ENCODE measurements at regions not wholly inside any gene's neighbourhood (a gene's known extent, or its start where the extent isn't known, plus 50 kb on each side); places are given as distances from the start of the nearest gene placed in this dataset.
"Not testable (repeated sequence)": the region's sequence is repeated elsewhere in the genome, so short reads cannot be mapped to it uniquely, and the experiment has no call there.

GRCh38 chr20:48375804-48376203 lies 452.0 kb downstream of the PREX1 start:
- H3F3A ChIP-seq (ENCODE audit: low read depth) = peaks cover 20% of the 10 kb centered on the region
- Mint-ChIP-seq H3K9me3 (peaks cover 3% of the 10 kb centered on the region), H3K27me3 (ENCODE audit: insufficient read depth, low read depth) (peaks cover 22% of the 10 kb centered on the region), H3K4me1 (peaks cover 68% of the 10 kb centered on the region), H3K4me3 (peak overlapping the region; percentile 60), H3K36me3 (peaks cover 4% of the 10 kb centered on the region), H3K27ac (peak overlapping the region; percentile 43)
- H3K36me3 ChIP-seq = no peaks in the 10 kb centered on the region
- H3K9me3 ChIP-seq (ENCODE audit: low read depth) = no peaks in the 10 kb centered on the region
- H3K4me3 ChIP-seq = no peak overlapping the region
- no peak overlapping the region for H2AFZ ChIP-seq (replicated peaks)
- DNase-seq (ENCODE audit: low spot score) = peak; percentile 15
- peak overlapping the region; percentile 31 for H3K4me2 ChIP-seq
- H4K20me1 ChIP-seq (ENCODE audit: low read depth) = peaks cover 11% of the 10 kb centered on the region
- no peak overlapping the region for H3K9ac ChIP-seq
- no peak overlapping the region for H3K27ac ChIP-seq
- H3K79me2 ChIP-seq (ENCODE audit: low read depth) = no peaks in the 10 kb centered on the region
- TF ChIP-seq EZH2 (IDR thresholded peaks at IDR 0.05) (no peak), EZH2phosphoT487 (IDR thresholded peaks at IDR 0.05) (no peak)
- TF ChIP-seq, protein P1, sequence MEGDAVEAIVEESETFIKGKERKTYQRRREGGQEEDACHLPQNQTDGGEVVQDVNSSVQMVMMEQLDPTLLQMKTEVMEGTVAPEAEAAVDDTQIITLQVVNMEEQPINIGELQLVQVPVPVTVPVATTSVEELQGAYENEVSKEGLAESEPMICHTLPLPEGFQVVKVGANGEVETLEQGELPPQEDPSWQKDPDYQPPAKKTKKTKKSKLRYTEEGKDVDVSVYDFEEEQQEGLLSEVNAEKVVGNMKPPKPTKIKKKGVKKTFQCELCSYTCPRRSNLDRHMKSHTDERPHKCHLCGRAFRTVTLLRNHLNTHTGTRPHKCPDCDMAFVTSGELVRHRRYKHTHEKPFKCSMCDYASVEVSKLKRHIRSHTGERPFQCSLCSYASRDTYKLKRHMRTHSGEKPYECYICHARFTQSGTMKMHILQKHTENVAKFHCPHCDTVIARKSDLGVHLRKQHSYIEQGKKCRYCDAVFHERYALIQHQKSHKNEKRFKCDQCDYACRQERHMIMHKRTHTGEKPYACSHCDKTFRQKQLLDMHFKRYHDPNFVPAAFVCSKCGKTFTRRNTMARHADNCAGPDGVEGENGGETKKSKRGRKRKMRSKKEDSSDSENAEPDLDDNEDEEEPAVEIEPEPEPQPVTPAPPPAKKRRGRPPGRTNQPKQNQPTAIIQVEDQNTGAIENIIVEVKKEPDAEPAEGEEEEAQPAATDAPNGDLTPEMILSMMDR (IDR thresholded peaks at IDR 0.05) = no peak
- peaks cover 44% of the 10 kb centered on the region for H3K4me1 ChIP-seq
- no peaks in the 10 kb centered on the region for H3K27me3 ChIP-seq

- H3K9me3 Mint-ChIP-seq = peaks cover 3% of the 10 kb centered on the region
- H3K4me3 Mint-ChIP-seq = peak overlapping the region; percentile 60
- no peak for TF ChIP-seq EZH2phosphoT487 (IDR thresholded peaks at IDR 0.05)
- TF ChIP-seq, protein P1 (IDR thresholded peaks at IDR 0.05) = no peak
- TF ChIP-seq EZH2 (IDR thresholded peaks at IDR 0.05) = no peak
Observed at GRCh38 chr20:48374991-48375595, 452.7 kb downstream of the PREX1 start.

DNA sequence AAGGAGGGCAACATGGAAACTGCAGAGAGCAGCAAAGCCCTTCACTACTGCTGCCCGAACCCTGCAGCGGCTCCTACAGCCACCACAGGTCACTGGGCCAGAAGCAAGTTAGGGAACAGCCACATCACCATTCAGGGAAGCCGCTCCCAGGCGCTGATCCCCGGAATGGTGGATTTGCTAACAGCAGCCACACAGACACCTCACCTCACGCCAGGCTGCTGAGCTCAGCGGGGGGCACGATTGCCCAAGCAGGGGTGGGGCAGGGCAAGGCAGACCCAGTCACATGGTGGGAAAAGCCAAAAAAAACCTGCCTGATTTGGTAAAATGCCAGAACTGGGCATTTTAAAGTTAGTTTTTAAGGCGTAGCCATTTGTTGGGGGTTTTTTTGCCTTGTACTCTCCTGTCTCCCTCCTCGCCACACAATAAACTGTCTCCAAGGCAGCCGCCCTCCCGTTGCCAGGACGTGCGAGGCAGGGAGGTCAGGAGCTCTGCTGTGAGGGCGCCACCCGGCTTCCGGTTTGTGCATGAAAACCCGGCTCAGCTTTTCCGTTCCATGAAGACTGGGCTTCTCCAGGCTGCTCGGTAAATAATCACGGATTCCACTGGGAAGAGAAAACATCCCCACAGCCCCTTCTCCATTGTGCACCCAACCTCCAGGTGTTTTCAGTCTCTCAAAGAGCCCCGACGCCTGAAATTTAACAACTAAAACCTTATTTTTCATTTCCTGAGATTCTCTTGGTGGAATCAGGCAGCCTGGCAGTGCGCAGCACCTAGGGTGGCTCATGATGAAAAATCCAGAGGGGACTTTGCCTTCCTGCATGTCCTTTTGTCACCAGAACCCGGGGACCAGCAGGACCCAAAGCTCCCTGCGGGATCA lies 453.5 kb downstream of the PREX1 start:
- peak overlapping the region; percentile 71 for H3K4me3 Mint-ChIP-seq
- peaks cover 24% of the 10 kb centered on the region for H3K27me3 Mint-ChIP-seq (ENCODE audit: insufficient read depth, low read depth)
- Histone ChIP-seq H3K4me3 (peak overlapping the region; percentile 19), H2AFZ (replicated peaks) (peak overlapping the region; percentile 50), H3F3A (ENCODE audit: low read depth) (peaks cover 20% of the 10 kb centered on the region), H3K4me1 (peaks cover 58% of the 10 kb centered on the region), H3K4me2 (peak overlapping the region; percentile 63), H4K20me1 (ENCODE audit: low read depth) (peaks cover 11% of the 10 kb centered on the region)
- H3K27ac ChIP-seq; H3K9ac ChIP-seq; H3K9me3 ChIP-seq (ENCODE audit: low read depth); H3K36me3 ChIP-seq; H3K36me3 Mint-ChIP-seq; H3K79me2 ChIP-seq (ENCODE audit: low read depth); H3K9me3 Mint-ChIP-seq; H3K27me3 ChIP-seq: not testable (repeated sequence)
- peak; percentile 68 for DNase-seq (ENCODE audit: low spot score)
- peak overlapping the region; percentile 78 for H3K27ac Mint-ChIP-seq
- peaks cover 76% of the 10 kb centered on the region for H3K4me1 Mint-ChIP-seq
- TF ChIP-seq, protein P1 (IDR thresholded peaks at IDR 0.05) = peak; percentile 46

More at GRCh38 chr20:48374991-48375595, 452.7 kb downstream of the PREX1 start:
- Histone ChIP-seq H3K9me3 (ENCODE audit: low read depth) (no peaks in the 10 kb centered on the region), H3K27me3 (no peaks in the 10 kb centered on the region), H3K27ac (no peak overlapping the region), H3K4me2 (no peak overlapping the region), H3K4me1 (peaks cover 51% of the 10 kb centered on the region), H3K4me3 (no peak overlapping the region), H4K20me1 (ENCODE audit: low read depth) (peaks cover 11% of the 10 kb centered on the region), H2AFZ (replicated peaks) (no peak overlapping the region), H3F3A (ENCODE audit: low read depth) (peaks cover 20% of the 10 kb centered on the region), H3K9ac (no peak overlapping the region), H3K79me2 (ENCODE audit: low read depth) (no peaks in the 10 kb centered on the region), H3K36me3 (no peaks in the 10 kb centered on the region)
- H3K4me1 Mint-ChIP-seq = peaks cover 68% of the 10 kb centered on the region
- DNase-seq (ENCODE audit: low spot score) = no peak
- peaks cover 28% of the 10 kb centered on the region for H3K27me3 Mint-ChIP-seq (ENCODE audit: insufficient read depth, low read depth)
- peaks cover 4% of the 10 kb centered on the region for H3K36me3 Mint-ChIP-seq
- H3K27ac Mint-ChIP-seq = peak overlapping the region; percentile 43
